ENCODE measurements at regions not wholly inside any gene's neighbourhood (a gene's known extent, or its start where the extent isn't known, plus 50 kb on each side); places are given as distances from the start of the nearest gene placed in this dataset.
"Not testable (repeated sequence)": the region's sequence is repeated elsewhere in the genome, so short reads cannot be mapped to it uniquely, and the experiment has no call there.

DNA sequence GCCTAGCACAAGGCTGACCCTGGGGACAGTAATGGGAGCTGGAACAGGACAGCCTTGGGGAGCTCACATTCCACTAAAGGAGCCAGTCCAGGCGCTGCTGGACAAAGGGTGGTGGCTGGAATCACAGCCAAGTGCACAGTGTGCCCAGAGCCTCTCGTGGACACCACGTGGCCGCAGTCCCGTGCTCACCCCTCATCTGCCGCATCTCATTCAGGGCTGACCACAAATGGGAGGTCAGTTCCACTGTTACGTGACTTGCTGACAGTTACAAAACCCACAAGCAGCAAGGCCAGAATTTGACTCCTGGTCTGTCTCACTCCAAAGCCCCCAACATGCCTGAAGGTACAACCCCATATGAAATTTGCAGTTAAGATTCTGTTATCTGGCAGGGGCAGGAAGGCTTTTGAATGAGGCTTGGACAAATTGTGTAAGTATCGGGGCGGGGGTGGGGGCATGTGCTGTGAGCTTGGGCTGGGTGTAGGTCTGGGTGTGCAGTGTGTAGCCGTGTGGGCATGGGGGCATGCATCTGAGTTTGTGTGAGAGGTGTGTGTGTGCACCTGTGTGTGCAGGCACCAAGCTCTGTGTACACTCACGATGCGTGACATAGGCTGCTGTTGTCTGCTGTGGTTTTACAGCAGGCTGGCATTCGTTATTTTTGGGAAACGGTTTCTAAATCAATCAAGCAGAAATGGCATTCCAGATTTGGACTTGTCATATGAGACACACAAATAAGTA, 301.7 kb downstream of the BRD1 start:
- DNase-seq (ENCODE audit: low read depth), result no peak

DNA sequence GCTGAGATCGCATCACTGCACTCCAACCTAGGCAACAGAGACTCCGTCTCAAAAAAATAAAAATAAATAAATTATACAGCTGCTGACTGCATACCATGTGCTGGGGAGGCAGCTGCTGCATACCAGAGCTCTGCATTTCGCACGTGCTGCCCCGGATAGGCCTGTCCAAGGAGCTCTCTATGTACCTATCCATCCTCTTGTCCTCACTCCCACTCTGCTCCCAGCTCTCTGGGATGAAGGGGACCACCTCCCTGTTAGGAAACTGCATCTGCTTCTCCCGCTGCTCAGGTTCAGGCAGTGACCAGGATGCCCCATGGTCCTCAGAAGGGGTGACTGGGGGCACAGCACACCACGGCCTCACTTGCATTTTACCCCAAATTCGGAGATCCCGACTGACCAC, 302.3 kb downstream of the BRD1 start:
- DNase-seq (ENCODE audit: low read depth), result no peak

- no peak for DNase-seq (ENCODE audit: low read depth)
Observed at GRCh38 chr22:49524362-49524761, 303.3 kb downstream of the BRD1 start.

DNA sequence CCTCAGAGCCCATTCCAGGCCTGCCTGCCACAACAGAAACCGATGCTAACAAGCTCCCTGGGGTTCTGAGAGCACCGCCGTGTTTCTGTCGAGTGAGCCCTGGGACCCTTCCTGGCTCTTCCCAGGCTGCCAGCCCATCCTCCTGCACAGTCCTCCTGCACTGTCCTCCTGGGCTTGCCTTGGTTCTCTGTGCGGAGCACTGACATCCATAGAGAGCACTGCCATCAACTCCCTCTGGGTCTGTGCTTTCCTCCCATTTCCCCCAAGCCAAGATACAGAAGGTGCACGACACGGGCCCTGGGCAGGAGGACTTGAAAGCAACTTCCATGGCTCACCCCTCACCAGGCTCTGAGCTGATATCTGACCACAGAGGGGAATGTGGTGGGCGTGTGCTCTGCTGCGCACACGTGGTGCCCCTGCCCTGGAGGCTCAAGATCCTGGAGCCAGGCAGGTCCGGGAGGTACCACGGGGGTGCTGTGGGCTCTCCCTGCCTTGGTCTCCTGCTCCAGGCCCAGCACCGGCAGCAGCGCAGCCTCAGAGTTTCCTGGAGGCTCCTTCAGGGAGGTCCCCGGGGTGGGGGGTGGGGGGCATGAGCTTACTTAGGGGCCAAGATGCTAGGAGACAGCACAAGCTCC, 304.2 kb downstream of the BRD1 start:
- no peak for DNase-seq (ENCODE audit: low read depth)

DNA sequence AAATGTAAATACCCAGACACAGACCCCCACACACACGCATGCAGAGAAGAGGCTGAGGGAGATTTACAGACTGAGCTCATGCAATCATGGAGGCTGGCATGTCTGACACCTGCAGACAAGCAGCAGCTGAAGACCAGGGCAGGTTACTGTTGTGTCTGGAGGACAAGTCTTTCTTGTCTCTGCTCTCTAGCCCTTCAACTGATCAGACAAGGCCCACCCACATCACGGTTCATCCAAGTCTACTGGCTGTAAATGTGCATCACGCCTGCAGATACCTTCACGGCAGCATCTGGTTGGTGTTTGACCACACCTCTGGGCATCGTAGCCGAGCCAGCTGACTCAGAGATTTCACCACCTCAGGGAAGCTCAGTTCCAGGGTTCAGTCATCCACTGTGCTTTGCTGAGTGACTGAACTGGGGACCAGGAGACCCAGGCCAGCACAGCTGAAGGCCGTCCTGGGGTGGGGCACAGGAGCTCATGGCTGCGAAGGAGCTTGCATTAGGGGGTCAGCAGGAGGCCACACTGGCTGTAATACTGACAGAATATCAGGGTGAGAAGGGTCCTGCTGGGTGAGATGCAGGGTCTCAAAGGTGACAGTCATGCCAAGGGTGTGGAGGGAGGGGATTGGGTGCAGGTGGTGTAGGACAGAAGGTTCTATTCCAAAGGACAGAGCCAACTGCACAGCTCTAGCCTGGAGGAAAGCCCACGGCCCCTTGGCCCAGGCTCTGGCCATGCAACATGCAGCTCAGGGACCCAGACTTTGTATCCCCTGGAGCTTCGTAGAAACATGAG, 304.9 kb downstream of the BRD1 start:
- DNase-seq (ENCODE audit: low read depth), result no peak

GRCh38 chr22:49521787-49522224, 305.9 kb downstream of the BRD1 start:
- DNase-seq (ENCODE audit: low read depth), result no peak

DNA sequence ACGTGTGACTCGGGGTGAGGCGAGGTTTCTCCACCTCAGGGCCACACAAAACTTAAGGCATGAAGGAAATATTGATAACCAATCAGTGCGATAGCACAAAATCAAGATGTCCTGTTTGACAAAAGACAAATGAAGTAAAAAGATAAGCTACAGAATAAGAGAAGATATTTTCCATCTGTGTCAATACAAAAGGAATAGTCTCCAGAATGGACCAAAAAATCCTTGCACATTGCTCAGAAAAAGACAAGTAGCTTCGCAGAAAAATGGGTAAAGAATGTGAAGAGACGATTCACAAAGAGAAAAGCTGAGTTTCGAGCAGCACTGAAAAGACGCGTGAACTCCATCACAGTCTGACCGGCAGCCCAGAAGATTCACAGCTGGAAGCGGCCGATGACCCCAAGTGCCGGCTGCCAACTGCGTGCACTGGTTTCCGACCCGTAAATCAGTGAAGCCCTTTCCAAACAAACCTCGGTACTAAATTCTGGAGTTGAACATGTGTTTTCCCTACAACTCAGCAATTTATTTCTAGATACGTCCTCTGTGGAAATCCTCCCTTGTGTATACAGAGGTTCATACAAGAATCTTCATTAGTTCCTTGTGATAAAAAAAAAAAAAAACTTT, 308.4 kb downstream of the BRD1 start:
- no peak for DNase-seq (ENCODE audit: low read depth)

GRCh38 chr22:49518436-49518970, 309.2 kb downstream of the BRD1 start:
- DNase-seq (ENCODE audit: low read depth), result no peak

GRCh38 chr22:49517667-49518185, 309.9 kb downstream of the BRD1 start:
- DNase-seq (ENCODE audit: low read depth), result no peak

DNA sequence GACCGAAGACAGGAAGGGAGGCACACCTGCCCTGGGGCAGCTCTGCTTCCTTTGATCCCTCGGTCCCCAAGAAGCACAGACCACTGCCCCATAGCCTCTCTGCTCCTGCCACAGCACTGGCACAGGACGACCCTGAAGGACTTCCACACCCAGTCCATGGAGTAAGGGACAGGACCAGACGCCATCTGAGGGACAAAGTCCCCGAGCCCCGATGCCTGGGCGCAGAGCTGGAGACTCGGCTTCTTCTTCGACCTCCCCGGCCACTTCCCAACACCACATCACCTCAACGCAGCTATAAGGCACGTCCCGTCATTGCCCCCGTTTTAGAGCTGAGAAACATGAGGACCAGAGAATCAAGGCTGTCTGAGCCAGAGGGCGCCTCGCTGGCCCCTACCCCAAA, 310.5 kb downstream of the BRD1 start:
- DNase-seq (ENCODE audit: low read depth), result no peak

DNA sequence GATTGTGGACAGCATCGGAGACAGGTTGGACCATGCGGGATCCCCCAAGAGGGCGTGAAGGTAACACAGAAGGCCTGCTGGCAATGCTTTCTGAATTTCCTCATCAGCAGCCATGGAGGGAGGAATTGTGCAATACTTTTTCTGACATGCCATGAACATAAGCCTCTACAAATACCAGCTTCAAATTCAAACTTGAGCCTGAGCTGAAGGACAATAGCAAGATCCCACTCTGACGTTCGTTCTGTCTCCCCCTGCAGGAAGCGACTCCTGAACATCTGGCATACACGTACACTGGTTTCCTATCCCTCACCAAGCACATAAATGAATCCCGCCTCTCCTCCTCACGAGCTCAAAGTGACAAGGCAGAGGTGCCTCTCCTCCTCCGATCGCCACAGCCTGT, 312.2 kb downstream of the BRD1 start:
- no peak for DNase-seq (ENCODE audit: low read depth)

- no peak for DNase-seq (ENCODE audit: low read depth)
Observed at GRCh38 chr22:49514641-49515040, 313.0 kb downstream of the BRD1 start.

GRCh38 chr22:49514211-49514610, 313.5 kb downstream of the BRD1 start:
- no peak for DNase-seq (ENCODE audit: low read depth)

DNA sequence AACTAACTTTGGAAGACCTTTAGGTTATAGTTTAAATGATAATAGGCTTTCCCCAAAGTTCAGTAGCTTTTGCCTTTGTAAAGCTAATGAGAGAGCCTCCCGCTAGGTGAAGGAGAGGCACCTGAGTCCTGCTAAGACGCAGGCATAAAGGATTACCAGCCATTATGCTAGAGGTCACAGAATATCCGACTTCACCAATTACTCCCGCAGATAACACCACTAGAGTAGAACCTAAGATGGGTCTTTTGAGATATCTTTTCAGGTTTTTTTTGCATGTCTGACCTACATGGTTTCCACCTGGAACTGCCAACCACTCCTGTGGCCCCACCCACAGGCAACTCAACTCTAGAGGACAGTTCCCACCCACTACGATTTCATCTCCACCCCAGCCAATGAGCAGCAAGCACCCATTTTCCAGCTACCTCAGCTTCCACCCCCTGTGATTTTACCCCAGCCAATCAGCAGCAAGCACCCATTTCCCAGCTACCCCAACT, 314.3 kb downstream of the BRD1 start:
- no peak for DNase-seq (ENCODE audit: low read depth)

- DNase-seq (ENCODE audit: low read depth), result no peak
Observed at GRCh38 chr22:49512487-49513165, 315.0 kb downstream of the BRD1 start.

DNA sequence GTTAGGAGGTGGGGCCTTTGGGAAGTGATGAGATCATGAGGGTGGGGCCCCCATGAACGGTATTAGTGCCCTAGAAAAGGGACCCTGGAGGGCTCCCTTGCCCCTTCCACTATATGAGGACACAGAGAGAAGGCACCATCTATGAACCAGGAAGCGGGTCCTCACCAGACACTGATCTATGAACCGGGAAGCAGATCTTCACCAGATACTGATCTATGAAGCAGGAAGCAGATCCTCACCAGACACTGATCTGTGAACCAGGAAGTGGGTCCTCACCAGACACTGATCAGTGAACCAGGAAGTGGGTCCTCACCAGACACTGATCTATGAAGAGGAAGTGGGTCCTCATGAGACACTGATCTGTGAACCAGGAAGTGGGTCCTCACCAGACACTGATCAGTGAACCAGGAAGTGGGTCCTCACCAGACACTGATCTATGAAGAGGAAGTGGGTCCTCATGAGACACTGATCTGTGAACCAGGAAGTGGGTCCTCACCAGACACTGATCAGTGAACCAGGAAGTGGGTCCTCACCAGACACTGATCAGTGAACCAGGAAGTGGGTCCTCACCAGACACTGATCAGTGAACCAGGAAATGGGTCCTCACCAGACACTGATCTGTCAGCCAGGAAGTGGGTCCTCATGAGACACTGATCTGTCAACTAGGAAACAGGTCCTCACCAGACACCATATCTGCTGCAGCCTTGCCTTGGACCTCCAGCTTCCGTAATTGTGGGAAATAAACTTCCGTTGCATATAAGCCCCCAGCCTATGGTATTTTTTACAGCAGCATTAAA, 316.1 kb downstream of the BRD1 start:
- DNase-seq (ENCODE audit: low read depth), result not testable (repeated sequence)

DNA sequence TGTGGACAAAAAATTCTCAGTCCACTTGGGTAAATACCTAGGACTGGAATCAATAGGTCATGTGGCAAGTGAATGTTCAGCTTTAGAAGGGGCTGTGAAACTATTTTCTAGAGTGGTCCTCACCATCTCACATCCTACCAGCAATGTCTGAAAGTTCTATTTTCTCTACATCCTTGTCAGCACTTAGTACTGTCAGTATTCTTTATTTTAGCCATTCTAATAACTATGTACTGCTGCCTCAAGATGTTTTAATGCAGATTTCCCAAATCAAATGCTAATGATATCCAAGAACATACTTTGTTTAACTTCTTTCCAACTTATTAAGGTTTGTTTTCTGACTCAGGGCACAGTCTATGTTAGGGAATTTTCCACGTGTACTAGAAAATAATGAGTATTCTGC, 317.0 kb downstream of the BRD1 start:
- no peak for DNase-seq (ENCODE audit: low read depth)

DNA sequence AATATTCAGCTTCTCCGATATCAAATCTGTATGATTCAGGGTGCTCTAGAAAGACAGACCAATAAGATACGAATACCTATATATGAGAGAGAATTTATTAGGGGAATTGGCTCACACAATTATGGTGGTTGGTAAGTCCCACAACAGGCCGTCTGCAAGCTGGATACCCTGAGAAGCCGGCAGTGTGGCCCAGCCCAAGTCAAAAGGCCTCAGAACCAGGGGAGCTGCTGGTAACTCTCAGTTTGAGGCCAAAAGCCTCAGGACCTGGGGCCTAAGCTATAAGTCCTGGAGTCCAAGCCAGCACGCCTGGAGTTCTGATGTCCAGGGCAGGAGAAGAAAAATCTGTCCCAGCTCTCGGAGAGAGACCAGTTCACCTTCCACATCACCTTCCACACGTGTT, 318.7 kb downstream of the BRD1 start:
- no peak for DNase-seq (ENCODE audit: low read depth)

GRCh38 chr22:49508561-49508960, 319.1 kb downstream of the BRD1 start:
- no peak for DNase-seq (ENCODE audit: low read depth)

- no peak for DNase-seq (ENCODE audit: low read depth)
Observed at GRCh38 chr22:49507607-49508292, 319.9 kb downstream of the BRD1 start.

All from GM04503 (cell line).